ENCODE measurements at regions not wholly inside any gene's neighbourhood (a gene's known extent, or its start where the extent isn't known, plus 50 kb on each side); places are given as distances from the start of the nearest gene placed in this dataset.

GRCh38 chr6:155654474-155654873 lies 198.8 kb upstream of the NOX3 start:
- H3K4me1 ChIP-seq (ENCODE audit: insufficient read depth, low read length, poor library complexity, severe bottlenecking): no peaks in the 10 kb centered on the region
- BruUV-seq (replicated peaks): no TSS peak
- ChIA-PET CTCF (ENCODE audit: unreplicated experiment) (no interaction called here), POLR2A (interaction anchor here (0.5 kb wide), 1 partner anchor 40 kb away, joined by 3 read pairs; no protein-coding TSS in a partner anchor)
- no peaks in the 10 kb centered on the region for H3K36me3 ChIP-seq (ENCODE audit: insufficient read depth, low read length)
- no peaks in the 10 kb centered on the region for H4K20me1 ChIP-seq (ENCODE audit: insufficient read depth, low read length)
- no peaks in the 10 kb centered on the region for H3K79me2 ChIP-seq (ENCODE audit: insufficient read depth, low read depth, low read length)
- TF ChIP-seq CTCF (conservative IDR thresholded peaks at IDR 0.05; ENCODE audit: low read length): no peak
- no peak for TF ChIP-seq EZH2phosphoT487 (IDR thresholded peaks at IDR 0.05; ENCODE audit: borderline replicate concordance, low read depth, low read length)
- H3K4me3 ChIP-seq (ENCODE audit: low read depth, low read length, poor library complexity, severe bottlenecking): no peak overlapping the region
- no peak overlapping the region for H2AFZ ChIP-seq (ENCODE audit: low read length)
- H3K27ac ChIP-seq (ENCODE audit: low read depth, low read length, poor library complexity, severe bottlenecking): no peak overlapping the region
- H3K9me3 ChIP-seq (ENCODE audit: low read length): 0 out of 2 replicates have a peak, but pooled peaks cover 8% of the 10 kb centered on the region
- H3K9me2 ChIP-seq (ENCODE audit: insufficient read depth, low read length): no peaks in the 10 kb centered on the region
- no peak overlapping the region for H3K4me2 ChIP-seq (ENCODE audit: low read length)
- DNase-seq (ENCODE audit: low spot score): no peak
- intact Hi-C loops (cut with micrococcal nuclease; ENCODE audit: unreplicated experiment): no loop called here

GRCh38 chr6:155648301-155648700 lies 192.7 kb upstream of the NOX3 start:
- Histone ChIP-seq H3K36me3 (ENCODE audit: insufficient read depth, low read length) (no peaks in the 10 kb centered on the region), H4K20me1 (ENCODE audit: insufficient read depth, low read length) (no peaks in the 10 kb centered on the region), H3K4me2 (ENCODE audit: low read length) (no peak overlapping the region), H3K79me2 (ENCODE audit: insufficient read depth, low read depth, low read length) (no peaks in the 10 kb centered on the region), H3K4me1 (ENCODE audit: insufficient read depth, low read length, poor library complexity, severe bottlenecking) (no peaks in the 10 kb centered on the region), H3K9me3 (ENCODE audit: low read length) (no peaks in the 10 kb centered on the region), H2AFZ (ENCODE audit: low read length) (no peak overlapping the region), H3K4me3 (ENCODE audit: low read depth, low read length, poor library complexity, severe bottlenecking) (no peak overlapping the region), H3K27ac (ENCODE audit: low read depth, low read length, poor library complexity, severe bottlenecking) (no peak overlapping the region), H3K9me2 (ENCODE audit: insufficient read depth, low read length) (no peaks in the 10 kb centered on the region)
- CTCF ChIA-PET (ENCODE audit: unreplicated experiment): no interaction called here
- no peak for TF ChIP-seq CTCF (conservative IDR thresholded peaks at IDR 0.05; ENCODE audit: low read length)
- no peak for TF ChIP-seq EZH2phosphoT487 (IDR thresholded peaks at IDR 0.05; ENCODE audit: borderline replicate concordance, low read depth, low read length)
- POLR2A ChIA-PET: interaction anchor here (0.6 kb wide), 1 partner anchor 1120 kb away, joined by 3 read pairs; no protein-coding TSS in a partner anchor
- intact Hi-C loops (cut with micrococcal nuclease; ENCODE audit: unreplicated experiment): no loop called here
- no peak for DNase-seq (ENCODE audit: low spot score)
- BruUV-seq (replicated peaks): no TSS peak

- H3K4me1 ChIP-seq (ENCODE audit: insufficient read depth, low read length, poor library complexity, severe bottlenecking): no peaks in the 10 kb centered on the region
- CTCF ChIA-PET (ENCODE audit: unreplicated experiment): no interaction called here
- no peaks in the 10 kb centered on the region for H3K79me2 ChIP-seq (ENCODE audit: insufficient read depth, low read depth, low read length)
- no peak for TF ChIP-seq EZH2phosphoT487 (IDR thresholded peaks at IDR 0.05; ENCODE audit: borderline replicate concordance, low read depth, low read length)
- TF ChIP-seq CTCF (conservative IDR thresholded peaks at IDR 0.05; ENCODE audit: low read length): no peak
- no peaks in the 10 kb centered on the region for H3K9me3 ChIP-seq (ENCODE audit: low read length)
- H2AFZ ChIP-seq (ENCODE audit: low read length): 0 out of 2 replicates have a peak overlapping the region, but pooled peaks have one; percentile 29
- H3K36me3 ChIP-seq (ENCODE audit: insufficient read depth, low read length): no peaks in the 10 kb centered on the region
- intact Hi-C loops (cut with micrococcal nuclease; ENCODE audit: unreplicated experiment): no loop called here
- no peak overlapping the region for H3K4me3 ChIP-seq (ENCODE audit: low read depth, low read length, poor library complexity, severe bottlenecking)
- no peak overlapping the region for H3K4me2 ChIP-seq (ENCODE audit: low read length)
- H3K27ac ChIP-seq (ENCODE audit: low read depth, low read length, poor library complexity, severe bottlenecking): no peak overlapping the region
- no peaks in the 10 kb centered on the region for H4K20me1 ChIP-seq (ENCODE audit: insufficient read depth, low read length)
- no peaks in the 10 kb centered on the region for H3K9me2 ChIP-seq (ENCODE audit: insufficient read depth, low read length)
- POLR2A ChIA-PET: interaction anchor here (1.8 kb wide), 1 partner anchor 10 kb away, joined by 5 read pairs; no protein-coding TSS in a partner anchor
- no peak for DNase-seq (ENCODE audit: low spot score)
- no TSS peak for BruUV-seq (replicated peaks)
Measured at GRCh38 chr6:155647354-155647753, 191.7 kb upstream of the NOX3 start.

Data from OCI-LY7 (cell line).